HCT116 (cell line): ENCODE measurements at regions not wholly inside any gene's neighbourhood (a gene's known extent, or its start where the extent isn't known, plus 50 kb on each side); places are given as distances from the start of the nearest gene placed in this dataset.

ENCODE experiments used
- ATAC-seq: fragments of 200-7000 bp; cut with Tn5 transposase; 2 replicates; pipeline ENCODE4 v1.9.1; 2020; ENCODE audit warnings: mild to moderate bottlenecking, moderate library complexity
- BruUV-seq: library from RNA; stranded (reverse); fragments of 400-500 nt; replicated peaks from 2 replicates; lab custom pipeline; 2021; lab: Mats Ljungman, UMichigan
- CTCF ChIA-PET: fragments of 300-600 bp; sonication (Branson Sonifier 250); formaldehyde crosslinking; loops from one replicate; lab custom pipeline; 2021; ENCODE audit warnings: antibody characterized with exemption; lab: Charles Lee
- POLR2A ChIA-PET: fragments of 300-600, 350-600 bp; sonication (Branson Sonifier 250); formaldehyde crosslinking; loops from one replicate; lab custom pipeline; 2021; ENCODE audit warnings: antibody characterized with exemption; lab: Charles Lee
- RAD21 ChIA-PET, 2 experiments: fragments of 300-600 bp; sonication (Branson Sonifier 250); formaldehyde crosslinking; loops; one replicate each; lab custom pipeline; 2023; ENCODE audit warnings: low total read pairs in 2 of 2; ENCODE audit not compliant: uncharacterized antibody in 2 of 2, unreplicated experiment in 2 of 2, low non-redundant PET in 1 of 2; lab: Charles Lee
- DNase-seq: peaks from one replicate; pipeline ENCODE4 v3.0.0-alpha.2; 2010; ENCODE audit warnings: low read depth, low spot score
- H2AFZ ChIP-seq: fragments of 200-600 bp; shearing (Covaris generic), sonication (generic); 2 replicates; pipeline ENCODE4 v1.6.1; 2017; ENCODE audit warnings: low read depth, mixed run types, mixed read lengths, antibody characterized with exemption, low read length; ENCODE audit not compliant: poor library complexity, severe bottlenecking
- H3K27ac ChIP-seq: 2 replicates; pipeline ENCODE4 v1.5.1; 2012; ENCODE audit warnings: low read depth, low read length
- H3K27me3 ChIP-seq: fragments of 200-600 bp; sonication (generic); 2 replicates; pipeline ENCODE4 v1.6.1; 2016; ENCODE audit warnings: mixed run types, low read length, mixed read lengths; ENCODE audit not compliant: insufficient read depth
- H3K36me3 ChIP-seq, 2 experiments: fragments of 200-500 bp in 1 of 2; fragments of 200-600 bp in 1 of 2; sonication (Bioruptor generic) in 1 of 2; sonication (generic) in 1 of 2; 2 replicates each; pipeline versions ENCODE4 v1.5.1 to v1.6.1; 2014 to 2016; ENCODE audit warnings: low read length in 2 of 2, inconsistent platforms in 1 of 2, mixed read lengths in 1 of 2, mixed run types in 1 of 2; ENCODE audit not compliant: insufficient read depth in 2 of 2, control insufficient read depth in 1 of 2
- H3K4me1 ChIP-seq, 2 experiments: fragments of 200-600 bp in 1 of 2; sonication (generic) in 1 of 2; 2 replicates each; pipeline versions ENCODE4 v1.5.1 to v1.6.1; 2012 to 2017; ENCODE audit warnings: low read length in 2 of 2, inconsistent platforms in 1 of 2, mild to moderate bottlenecking in 1 of 2, mixed read lengths in 1 of 2, mixed run types in 1 of 2, moderate library complexity in 1 of 2; ENCODE audit not compliant: insufficient read depth in 2 of 2, control insufficient read depth in 1 of 2
- H3K4me2 ChIP-seq: fragments of 200-600 bp; sonication (generic); 2 replicates; pipeline ENCODE4 v1.6.1; 2017; ENCODE audit warnings: mixed run types, low read length, mixed read lengths
- H3K4me3 ChIP-seq, 2 experiments: fragments of 200-600 bp in 1 of 2; sonication (generic) in 1 of 2; replicated peaks in 1 of 2; 2 replicates each; pipeline ENCODE4 v1.5.1; 2011 to 2016; ENCODE audit warnings: low read length in 2 of 2, control low read depth in 1 of 2, low read depth in 1 of 2, mild to moderate bottlenecking in 1 of 2, mixed read lengths in 1 of 2, mixed run types in 1 of 2
- H3K79me2 ChIP-seq: fragments of 200-600 bp; sonication (generic); 2 replicates; pipeline ENCODE4 v1.6.1; 2017; ENCODE audit warnings: mild to moderate bottlenecking, mixed run types, low read length, moderate library complexity, mixed read lengths; ENCODE audit not compliant: insufficient read depth
- H3K9ac ChIP-seq: fragments of 200-600 bp; sonication (generic); 2 replicates; pipeline ENCODE4 v1.6.1; 2016; ENCODE audit warnings: low read length, mixed read lengths
- H3K9me2 ChIP-seq: fragments of 200-600 bp; sonication (generic), shearing (Covaris generic); 2 replicates; pipeline ENCODE4 v1.6.1; 2017; ENCODE audit warnings: mixed run types, mild to moderate bottlenecking, moderate library complexity; ENCODE audit not compliant: insufficient read depth
- H3K9me3 ChIP-seq, 2 experiments: fragments of 200-500 bp in 1 of 2; fragments of 200-600 bp in 1 of 2; sonication (Bioruptor generic) in 1 of 2; sonication (generic) in 1 of 2; 2 replicates each; pipeline ENCODE4 v1.6.1; 2014 to 2017; ENCODE audit warnings: low read length in 2 of 2, mixed read lengths in 2 of 2, inconsistent platforms in 1 of 2, low read depth in 1 of 2, mild to moderate bottlenecking in 1 of 2, mixed run types in 1 of 2, moderate library complexity in 1 of 2; ENCODE audit not compliant: control insufficient read depth in 1 of 2, insufficient read depth in 1 of 2
- H4K20me1 ChIP-seq: fragments of 200-600 bp; sonication (generic), shearing (Covaris generic); 2 replicates; pipeline ENCODE4 v1.6.1; 2017; ENCODE audit warnings: mixed run types, mild to moderate bottlenecking, moderate library complexity; ENCODE audit not compliant: insufficient read depth
- CTCF ChIP-seq, 3 experiments: fragments of 200-600 bp in 1 of 3; sonication (generic) in 1 of 3; IDR thresholded peaks in 2 of 3; conservative IDR thresholded peaks in 1 of 3; 2 replicates each; pipeline ENCODE4 v1.5.1; 2012 to 2017; ENCODE audit warnings: low read depth in 2 of 3, low read length in 2 of 3, antibody characterized with exemption in 1 of 3, borderline replicate concordance in 1 of 3, control low read depth in 1 of 3, mild to moderate bottlenecking in 1 of 3, mixed read lengths in 1 of 3, mixed run types in 1 of 3, moderate library complexity in 1 of 3; ENCODE audit not compliant: insufficient read depth in 1 of 3
- MAX ChIP-seq: IDR thresholded peaks from 2 replicates; pipeline ENCODE4 v1.6.1; 2012
- RAD21 ChIP-seq: IDR thresholded peaks from 2 replicates; pipeline ENCODE4 v1.6.1; 2012; ENCODE audit warnings: low read depth, mild to moderate bottlenecking
- SP1 ChIP-seq: IDR thresholded peaks from 2 replicates; pipeline ENCODE4 v1.6.1; 2012; ENCODE audit warnings: low read depth
- intact Hi-C: fragments of 100-400 bp; cut with micrococcal nuclease; formaldehyde crosslinking; loops from 2 replicates; pipeline ENCODE4 v1.10.0; 2022

GRCh38 chr11:11787305-11788062, 54.3 kb upstream of the USP47 start:
- RAD21 ChIA-PET, result interaction anchor here (0.7 kb wide), 2 partner anchors 166 to 750 kb away, joined by 3 to 4 read pairs; partner anchors contain the start of gene GALNT18 (in 1 of the 2)
- Histone ChIP-seq H3K4me1 (no peaks in the 10 kb centered on the region), H3K9ac (no peak overlapping the region), H3K4me3 (no peak overlapping the region), H2AFZ (no peak overlapping the region), H3K4me2 (no peak overlapping the region), H3K36me3 (no peaks in the 10 kb centered on the region), H3K9me2 (no peaks in the 10 kb centered on the region), H3K27me3 (no peaks in the 10 kb centered on the region), H3K79me2 (no peaks in the 10 kb centered on the region), H4K20me1 (no peaks in the 10 kb centered on the region), H3K9me3 (no peaks in the 10 kb centered on the region), H3K27ac (no peak overlapping the region)
- BruUV-seq, result no TSS peak
- no peak for TF ChIP-seq SP1
- TF ChIP-seq CTCF (IDR thresholded peaks at IDR 0.05 in 2 of 3, conservative IDR thresholded peaks at IDR 0.05 in 1 of 3; ENCODE audit: borderline replicate concordance in 1 of 3, insufficient read depth in 1 of 3, low read depth in 2 of 3, low read length in 2 of 3), result peak; percentile 81 to 91 (median 87)
- TF ChIP-seq RAD21, result peak; percentile 96
- peak; percentile 38 for DNase-seq
- intact Hi-C loops, result loop anchor here (1.0 to 10.0 kb wide), 10 partner anchors 167 to 995 kb away; no protein-coding TSS in a partner anchor
- CTCF ChIA-PET, result interaction anchor here (0.8 to 3.0 kb wide), 17 partner anchors 9 to 1017 kb away, joined by 3 to 40 read pairs (median 4); partner anchors contain the start of gene GALNT18
- POLR2A ChIA-PET, result interaction anchor here (1.8 kb wide), 1 partner anchor 759 kb away, joined by 5 read pairs; no protein-coding TSS in a partner anchor
- peak; percentile 93 for ATAC-seq

GRCh38 chr11:11786771-11787170, 55.0 kb upstream of the USP47 start:
- no TSS peak for BruUV-seq
- no peaks in the 10 kb centered on the region for H4K20me1 ChIP-seq
- no peak overlapping the region for H2AFZ ChIP-seq
- H3K4me2 ChIP-seq, result no peak overlapping the region
- ChIA-PET RAD21 (no interaction called here), CTCF (interaction anchor here (0.8 to 3.0 kb wide), 15 partner anchors 8 to 1017 kb away, joined by 3 to 40 read pairs (median 5); partner anchors contain the start of gene GALNT18), POLR2A (interaction anchor here (1.8 kb wide), 1 partner anchor 759 kb away, joined by 5 read pairs; no protein-coding TSS in a partner anchor)
- ATAC-seq (peak; percentile 44), DNase-seq (no peak)
- no peak overlapping the region for H3K9ac ChIP-seq
- no peaks in the 10 kb centered on the region for H3K9me2 ChIP-seq
- no peaks in the 10 kb centered on the region for H3K9me3 ChIP-seq
- H3K79me2 ChIP-seq, result no peaks in the 10 kb centered on the region
- no peaks in the 10 kb centered on the region for H3K27me3 ChIP-seq
- H3K4me1 ChIP-seq, result no peaks in the 10 kb centered on the region
- H3K27ac ChIP-seq, result no peak overlapping the region
- TF ChIP-seq MAX, result no peak
- TF ChIP-seq RAD21, result peak; percentile 61
- peak; percentile 42 to 59 (median 49); a peak in 4 of 6 replicates for TF ChIP-seq CTCF (IDR thresholded peaks at IDR 0.05 in 2 of 3, conservative IDR thresholded peaks at IDR 0.05 in 1 of 3; ENCODE audit: borderline replicate concordance in 1 of 3, insufficient read depth in 1 of 3, low read depth in 2 of 3, low read length in 2 of 3)
- no peak overlapping the region for H3K4me3 ChIP-seq
- intact Hi-C loops, result loop anchor here (1.0 to 10.0 kb wide), 10 partner anchors 166 to 994 kb away; no protein-coding TSS in a partner anchor
- H3K36me3 ChIP-seq, result no peaks in the 10 kb centered on the region
